ENCODE measurements at regions not wholly inside any gene's neighbourhood (a gene's known extent, or its start where the extent isn't known, plus 50 kb on each side); places are given as distances from the start of the nearest gene placed in this dataset.
"Not testable (repeated sequence)": the region's sequence is repeated elsewhere in the genome, so short reads cannot be mapped to it uniquely, and the experiment has no call there.

- H3K36me3 Mint-ChIP-seq, result peaks cover 9% of the 10 kb centered on the region
- peaks cover 0 to 15% (median 3%) of the 10 kb centered on the region in 4 donors for H3K4me1 Mint-ChIP-seq
These were observed 54.4 kb upstream of the JAK1 start for GRCh38 chr1:65020774-65021173.

GRCh38 chr1:65021795-65022194 is 55.4 kb upstream of the JAK1 start:
- H3K4me3 Mint-ChIP-seq, result no peak overlapping the region
- H3K27ac Mint-ChIP-seq, result no peak overlapping the region
- no peaks in the 10 kb centered on the region for H3K4me1 ChIP-seq (ENCODE audit: control insufficient read depth, insufficient read depth, low read length, poor library complexity, severe bottlenecking)
- H3K4me1 Mint-ChIP-seq, result peaks cover 0 to 12% (median 3%) of the 10 kb centered on the region in 4 donors
- ATAC-seq (ENCODE audit: low read depth in 2 of 2) (no peak), DNase-seq (no peak)
- H3K27me3 Mint-ChIP-seq, result peaks cover 6% of the 10 kb centered on the region
- H3K9me3 Mint-ChIP-seq, result no peaks in the 10 kb centered on the region
- no peaks in the 10 kb centered on the region for H3K27me3 ChIP-seq (ENCODE audit: control insufficient read depth, insufficient read depth, low read length)
- no peaks in the 10 kb centered on the region for H3K9me3 ChIP-seq (ENCODE audit: control insufficient read depth in 2 of 2, low read length in 2 of 2)
- no peak overlapping the region for H3K27ac ChIP-seq (ENCODE audit: insufficient read depth, low read length, poor library complexity, severe bottlenecking)
- H3K36me3 ChIP-seq (ENCODE audit: control insufficient read depth, insufficient read depth, low read length), result no peaks in the 10 kb centered on the region
- H3K36me3 Mint-ChIP-seq, result peaks cover 5% of the 10 kb centered on the region
- no peak overlapping the region for H3K4me3 ChIP-seq (ENCODE audit: low read depth, low read length)

More at GRCh38 chr1:65020774-65021173, 54.4 kb upstream of the JAK1 start:
- Histone ChIP-seq H3K27ac (ENCODE audit: insufficient read depth, low read length, poor library complexity, severe bottlenecking) (no peak overlapping the region), H3K4me1 (ENCODE audit: control insufficient read depth, insufficient read depth, low read length, poor library complexity, severe bottlenecking) (no peaks in the 10 kb centered on the region), H3K9me3 (ENCODE audit: control insufficient read depth in 2 of 2, low read length in 2 of 2) (no peaks in the 10 kb centered on the region), H3K4me3 (ENCODE audit: low read depth, low read length) (no peak overlapping the region), H3K36me3 (ENCODE audit: control insufficient read depth, insufficient read depth, low read length) (no peaks in the 10 kb centered on the region), H3K27me3 (ENCODE audit: control insufficient read depth, insufficient read depth, low read length) (no peaks in the 10 kb centered on the region)
- Mint-ChIP-seq H3K27ac (no peak overlapping the region), H3K27me3 (peaks cover 6% of the 10 kb centered on the region), H3K4me3 (no peak overlapping the region), H3K9me3 (no peaks in the 10 kb centered on the region)
- ATAC-seq (ENCODE audit: low read depth in 2 of 2) (peak in 1 of 2 donors; percentile 46), DNase-seq (no peak)

- Histone ChIP-seq H3K27ac (ENCODE audit: insufficient read depth, low read length, poor library complexity, severe bottlenecking) (no peak overlapping the region), H3K36me3 (ENCODE audit: control insufficient read depth, insufficient read depth, low read length) (no peaks in the 10 kb centered on the region), H3K27me3 (ENCODE audit: control insufficient read depth, insufficient read depth, low read length) (no peaks in the 10 kb centered on the region), H3K9me3 (ENCODE audit: control insufficient read depth in 2 of 2, low read length in 2 of 2) (no peaks in the 10 kb centered on the region), H3K4me3 (ENCODE audit: low read depth, low read length) (no peak overlapping the region), H3K4me1 (ENCODE audit: control insufficient read depth, insufficient read depth, low read length, poor library complexity, severe bottlenecking) (no peaks in the 10 kb centered on the region)
- H3K4me1 Mint-ChIP-seq, result peaks cover 0 to 14% (median 3%) of the 10 kb centered on the region in 4 donors
- H3K4me3 Mint-ChIP-seq, result no peak overlapping the region
- no peaks in the 10 kb centered on the region for H3K9me3 Mint-ChIP-seq
- no peak for DNase-seq
- H3K27me3 Mint-ChIP-seq, result peaks cover 7% of the 10 kb centered on the region
- peak overlapping the region in 1 of 3 donors; percentile 73 for H3K27ac Mint-ChIP-seq
- H3K36me3 Mint-ChIP-seq, result peaks cover 5% of the 10 kb centered on the region
- ATAC-seq (ENCODE audit: low read depth in 2 of 2), result no peak
These were observed 55.9 kb upstream of the JAK1 start for GRCh38 chr1:65022216-65022615.

- no peak overlapping the region for H3K27ac Mint-ChIP-seq
- no peak for ATAC-seq (ENCODE audit: low read depth in 2 of 2)
- no peaks in the 10 kb centered on the region for H3K9me3 ChIP-seq (ENCODE audit: control insufficient read depth in 2 of 2, low read length in 2 of 2)
- no peaks in the 10 kb centered on the region for H3K27me3 ChIP-seq (ENCODE audit: control insufficient read depth, insufficient read depth, low read length)
- H3K36me3 Mint-ChIP-seq, result peaks cover 4% of the 10 kb centered on the region
- no peak overlapping the region for H3K4me3 Mint-ChIP-seq
- H3K4me1 ChIP-seq (ENCODE audit: control insufficient read depth, insufficient read depth, low read length, poor library complexity, severe bottlenecking), result no peaks in the 10 kb centered on the region
- no peak overlapping the region for H3K27ac ChIP-seq (ENCODE audit: insufficient read depth, low read length, poor library complexity, severe bottlenecking)
- H3K27me3 Mint-ChIP-seq, result peaks cover 13% of the 10 kb centered on the region
- no peak for DNase-seq
- peaks cover 0 to 1% (median 0%) of the 10 kb centered on the region in 7 donors for H3K9me3 Mint-ChIP-seq
- H3K36me3 ChIP-seq (ENCODE audit: control insufficient read depth, insufficient read depth, low read length), result no peaks in the 10 kb centered on the region
- H3K4me1 Mint-ChIP-seq, result peaks cover 4 to 10% (median 7%) of the 10 kb centered on the region in 4 donors
- H3K4me3 ChIP-seq (ENCODE audit: low read depth, low read length), result no peak overlapping the region
These were observed 59.4 kb upstream of the JAK1 start for GRCh38 chr1:65025794-65026193.

- H3K36me3 ChIP-seq (ENCODE audit: control insufficient read depth, insufficient read depth, low read length), result no peaks in the 10 kb centered on the region
- Mint-ChIP-seq H3K9me3 (peaks cover 0 to 1% (median 0%) of the 10 kb centered on the region in 7 donors), H3K4me3 (no peak overlapping the region), H3K4me1 (peaks cover 5 to 10% (median 6%) of the 10 kb centered on the region in 4 donors), H3K27me3 (peaks cover 13% of the 10 kb centered on the region), H3K36me3 (peaks cover 5% of the 10 kb centered on the region), H3K27ac (no peak overlapping the region)
- no peaks in the 10 kb centered on the region for H3K27me3 ChIP-seq (ENCODE audit: control insufficient read depth, insufficient read depth, low read length)
- ATAC-seq (ENCODE audit: low read depth in 2 of 2) (no peak), DNase-seq (no peak)
- H3K4me1 ChIP-seq (ENCODE audit: control insufficient read depth, insufficient read depth, low read length, poor library complexity, severe bottlenecking), result no peaks in the 10 kb centered on the region
- no peak overlapping the region for H3K27ac ChIP-seq (ENCODE audit: insufficient read depth, low read length, poor library complexity, severe bottlenecking)
- H3K4me3 ChIP-seq (ENCODE audit: low read depth, low read length), result no peak overlapping the region
- no peaks in the 10 kb centered on the region for H3K9me3 ChIP-seq (ENCODE audit: control insufficient read depth in 2 of 2, low read length in 2 of 2)
These were observed 59.9 kb upstream of the JAK1 start for GRCh38 chr1:65026235-65026634.

GRCh38 chr1:65027666-65028358 is 61.5 kb upstream of the JAK1 start:
- ATAC-seq (ENCODE audit: low read depth in 2 of 2), result no peak
- Histone ChIP-seq H3K4me1 (ENCODE audit: control insufficient read depth, insufficient read depth, low read length, poor library complexity, severe bottlenecking) (no peaks in the 10 kb centered on the region), H3K4me3 (ENCODE audit: low read depth, low read length) (no peak overlapping the region), H3K27me3 (ENCODE audit: control insufficient read depth, insufficient read depth, low read length) (no peaks in the 10 kb centered on the region), H3K27ac (ENCODE audit: insufficient read depth, low read length, poor library complexity, severe bottlenecking) (no peak overlapping the region), H3K36me3 (ENCODE audit: control insufficient read depth, insufficient read depth, low read length) (no peaks in the 10 kb centered on the region), H3K9me3 (ENCODE audit: control insufficient read depth in 2 of 2, low read length in 2 of 2) (no peaks in the 10 kb centered on the region)
- no peak overlapping the region for H3K27ac Mint-ChIP-seq
- peaks cover 5 to 10% (median 7%) of the 10 kb centered on the region in 4 donors for H3K4me1 Mint-ChIP-seq
- no peak overlapping the region for H3K4me3 Mint-ChIP-seq
- DNase-seq, result no peak
- peaks cover 9% of the 10 kb centered on the region for H3K36me3 Mint-ChIP-seq
- H3K27me3 Mint-ChIP-seq, result peaks cover 13% of the 10 kb centered on the region
- H3K9me3 Mint-ChIP-seq, result peaks cover 0 to 1% (median 0%) of the 10 kb centered on the region in 7 donors

GRCh38 chr1:65029434-65029833 is 63.1 kb upstream of the JAK1 start:
- not testable (repeated sequence) for DNase-seq; H3K9me3 Mint-ChIP-seq; ATAC-seq (ENCODE audit: low read depth in 2 of 2); H3K27ac Mint-ChIP-seq; H3K27ac ChIP-seq (ENCODE audit: insufficient read depth, low read length, poor library complexity, severe bottlenecking); H3K9me3 ChIP-seq (ENCODE audit: control insufficient read depth in 2 of 2, low read length in 2 of 2); H3K4me1 ChIP-seq (ENCODE audit: control insufficient read depth, insufficient read depth, low read length, poor library complexity, severe bottlenecking); H3K36me3 ChIP-seq (ENCODE audit: control insufficient read depth, insufficient read depth, low read length); H3K4me3 Mint-ChIP-seq; H3K27me3 ChIP-seq (ENCODE audit: control insufficient read depth, insufficient read depth, low read length); H3K4me3 ChIP-seq (ENCODE audit: low read depth, low read length)
- Mint-ChIP-seq H3K27me3 (peaks cover 13% of the 10 kb centered on the region), H3K4me1 (peaks cover 5 to 10% (median 7%) of the 10 kb centered on the region in 4 donors), H3K36me3 (peaks cover 15% of the 10 kb centered on the region)

- peaks cover 22% of the 10 kb centered on the region for H3K36me3 Mint-ChIP-seq
- not testable (repeated sequence) for DNase-seq; H3K4me3 Mint-ChIP-seq; H3K27ac ChIP-seq (ENCODE audit: insufficient read depth, low read length, poor library complexity, severe bottlenecking); H3K36me3 ChIP-seq (ENCODE audit: control insufficient read depth, insufficient read depth, low read length); H3K4me3 ChIP-seq (ENCODE audit: low read depth, low read length); H3K4me1 ChIP-seq (ENCODE audit: control insufficient read depth, insufficient read depth, low read length, poor library complexity, severe bottlenecking); H3K9me3 ChIP-seq (ENCODE audit: control insufficient read depth in 2 of 2, low read length in 2 of 2); H3K27me3 Mint-ChIP-seq; H3K27ac Mint-ChIP-seq; H3K4me1 Mint-ChIP-seq; H3K27me3 ChIP-seq (ENCODE audit: control insufficient read depth, insufficient read depth, low read length); H3K9me3 Mint-ChIP-seq; ATAC-seq (ENCODE audit: low read depth in 2 of 2)
These were observed 68.5 kb upstream of the JAK1 start for GRCh38 chr1:65034879-65035278.
